ENCODE measurements at regions not wholly inside any gene's neighbourhood (a gene's known extent, or its start where the extent isn't known, plus 50 kb on each side); places are given as distances from the start of the nearest gene placed in this dataset.

DNA sequence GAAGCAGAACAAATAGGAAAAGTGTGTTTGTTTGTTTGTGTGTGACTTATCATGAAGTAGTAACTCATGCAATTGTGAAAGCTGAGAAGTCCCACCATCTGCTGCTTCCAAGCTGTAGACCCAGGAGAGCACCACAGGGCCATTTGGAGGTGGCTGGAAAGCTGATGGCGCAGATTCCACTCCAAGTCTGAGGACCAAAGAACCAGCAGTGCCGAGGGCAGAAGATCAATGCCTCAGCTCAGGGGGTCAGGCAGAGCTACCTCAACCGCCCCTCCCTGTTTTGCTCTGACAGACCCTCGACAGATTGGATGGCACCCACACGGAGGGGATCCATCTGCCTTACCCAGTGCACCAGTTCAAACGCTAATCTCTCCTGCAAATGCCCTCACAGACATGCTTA, 896.2 kb downstream of the BRD1 start:
- ChIA-PET POLR2A (no interaction called here), CTCF (no interaction called here)
- H3K9me3 ChIP-seq (ENCODE audit: control insufficient read depth, insufficient read depth, low read depth, low read length), result no peaks in the 10 kb centered on the region
- no peak overlapping the region for H3K27ac ChIP-seq (ENCODE audit: extremely low read depth, low read depth, low read length)
- H3K36me3 ChIP-seq (ENCODE audit: control insufficient read depth in 2 of 2, insufficient read depth in 1 of 2, low read length in 2 of 2), result no peaks in the 10 kb centered on the region
- H3K4me1 ChIP-seq (ENCODE audit: control insufficient read depth, insufficient read depth, low read length), result no peaks in the 10 kb centered on the region
- no peak for TF ChIP-seq ZNF302 (tag by site-specific recombination; IDR thresholded peaks at IDR 0.05; ENCODE audit: low read depth)
- TF ChIP-seq, protein P1, sequence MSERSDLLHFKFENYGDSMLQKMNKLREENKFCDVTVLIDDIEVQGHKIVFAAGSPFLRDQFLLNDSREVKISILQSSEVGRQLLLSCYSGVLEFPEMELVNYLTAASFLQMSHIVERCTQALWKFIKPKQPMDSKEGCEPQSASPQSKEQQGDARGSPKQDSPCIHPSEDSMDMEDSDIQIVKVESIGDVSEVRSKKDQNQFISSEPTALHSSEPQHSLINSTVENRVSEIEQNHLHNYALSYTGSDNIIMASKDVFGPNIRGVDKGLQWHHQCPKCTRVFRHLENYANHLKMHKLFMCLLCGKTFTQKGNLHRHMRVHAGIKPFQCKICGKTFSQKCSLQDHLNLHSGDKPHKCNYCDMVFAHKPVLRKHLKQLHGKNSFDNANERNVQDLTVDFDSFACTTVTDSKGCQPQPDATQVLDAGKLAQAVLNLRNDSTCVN (tag by site-specific recombination; optimal IDR thresholded peaks at IDR 0.05), result no peak
- no peak for TF ChIP-seq ZNF184 (tag by site-specific recombination; IDR thresholded peaks at IDR 0.05)
- TF ChIP-seq GLI4 (tag by site-specific recombination; IDR thresholded peaks at IDR 0.05), result no peak
- TF ChIP-seq ZEB2 (tag by site-specific recombination; IDR thresholded peaks at IDR 0.05), result no peak
- no peak for TF ChIP-seq ZFP69B (tag by site-specific recombination; IDR thresholded peaks at IDR 0.05)
- TF ChIP-seq, protein P2, sequence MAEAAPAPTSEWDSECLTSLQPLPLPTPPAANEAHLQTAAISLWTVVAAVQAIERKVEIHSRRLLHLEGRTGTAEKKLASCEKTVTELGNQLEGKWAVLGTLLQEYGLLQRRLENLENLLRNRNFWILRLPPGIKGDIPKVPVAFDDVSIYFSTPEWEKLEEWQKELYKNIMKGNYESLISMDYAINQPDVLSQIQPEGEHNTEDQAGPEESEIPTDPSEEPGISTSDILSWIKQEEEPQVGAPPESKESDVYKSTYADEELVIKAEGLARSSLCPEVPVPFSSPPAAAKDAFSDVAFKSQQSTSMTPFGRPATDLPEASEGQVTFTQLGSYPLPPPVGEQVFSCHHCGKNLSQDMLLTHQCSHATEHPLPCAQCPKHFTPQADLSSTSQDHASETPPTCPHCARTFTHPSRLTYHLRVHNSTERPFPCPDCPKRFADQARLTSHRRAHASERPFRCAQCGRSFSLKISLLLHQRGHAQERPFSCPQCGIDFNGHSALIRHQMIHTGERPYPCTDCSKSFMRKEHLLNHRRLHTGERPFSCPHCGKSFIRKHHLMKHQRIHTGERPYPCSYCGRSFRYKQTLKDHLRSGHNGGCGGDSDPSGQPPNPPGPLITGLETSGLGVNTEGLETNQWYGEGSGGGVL (tag by site-specific recombination; IDR thresholded peaks at IDR 0.05), result no peak
- TF ChIP-seq ZNF132 (tag by site-specific recombination; IDR thresholded peaks at IDR 0.05; ENCODE audit: borderline replicate concordance), result no peak
- H3K4me3 ChIP-seq (ENCODE audit: low read depth, low read length), result no peak overlapping the region

DNA sequence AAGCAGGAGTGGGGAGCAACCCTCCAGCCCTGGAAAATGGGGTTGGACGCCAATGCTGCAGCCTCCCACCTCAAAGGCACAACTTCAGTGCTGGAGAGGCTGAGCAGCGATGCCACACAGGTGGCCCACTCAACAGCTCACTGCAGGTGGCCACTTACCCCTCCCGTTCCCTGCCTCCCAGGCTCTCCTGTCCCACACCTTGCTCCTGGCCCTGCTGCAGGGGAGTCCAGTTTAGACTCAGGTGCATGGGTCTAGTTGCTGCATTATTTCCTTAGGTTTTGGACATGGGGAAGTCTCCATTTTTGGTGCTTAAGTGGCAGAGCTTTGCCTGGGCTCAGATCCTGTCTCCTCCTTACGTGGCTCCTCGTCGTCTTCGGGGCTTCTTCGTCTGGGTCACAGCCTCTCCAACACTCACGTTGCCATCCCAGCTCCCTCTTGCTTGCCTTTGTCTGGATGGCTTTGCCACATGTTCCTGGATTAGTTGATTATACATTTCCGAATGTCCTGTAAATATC, 898.3 kb downstream of the BRD1 start:
- no peak overlapping the region for H3K27ac ChIP-seq (ENCODE audit: extremely low read depth, low read depth, low read length)
- H3K4me1 ChIP-seq (ENCODE audit: control insufficient read depth, insufficient read depth, low read length), result no peaks in the 10 kb centered on the region
- ChIA-PET POLR2A (no interaction called here), CTCF (interaction anchor here (1.0 kb wide), 1 partner anchor 38 kb away, joined by 4 read pairs; no protein-coding TSS in a partner anchor)
- H3K9me3 ChIP-seq (ENCODE audit: control insufficient read depth, insufficient read depth, low read depth, low read length), result no peaks in the 10 kb centered on the region
- H3K4me3 ChIP-seq (ENCODE audit: low read depth, low read length), result no peak overlapping the region
- no peaks in the 10 kb centered on the region for H3K36me3 ChIP-seq (ENCODE audit: control insufficient read depth in 2 of 2, insufficient read depth in 1 of 2, low read length in 2 of 2)
- TF ChIP-seq ZBTB8A (tag by site-specific recombination; IDR thresholded peaks at IDR 0.05) (no peak), GLIS1 (tag by site-specific recombination; IDR thresholded peaks at IDR 0.05) (0 out of 2 replicates have a peak, but pooled peaks have one; percentile 6), ZNF664 (tag by site-specific recombination; IDR thresholded peaks at IDR 0.05) (no peak)

DNA sequence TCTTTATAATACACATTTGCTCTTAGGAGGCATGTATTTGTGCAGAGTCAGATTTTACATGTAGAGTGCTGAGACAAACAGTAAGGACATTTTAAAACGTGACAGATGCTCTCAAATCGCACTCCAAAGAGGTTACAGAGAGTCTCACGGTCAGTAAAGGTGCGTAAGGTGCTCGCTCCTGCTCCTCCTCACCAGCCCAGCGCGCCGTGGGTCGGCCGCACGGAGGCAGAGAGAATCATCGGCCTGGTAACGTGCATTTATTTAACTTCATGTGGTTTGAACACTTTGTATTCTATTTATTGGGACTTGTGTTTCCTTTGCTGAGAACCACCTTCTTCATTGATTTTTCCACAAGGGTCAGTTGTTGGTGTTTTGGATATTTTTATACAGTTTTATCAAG, 900.1 kb downstream of the BRD1 start:
- TF ChIP-seq MYNN (tag by site-specific recombination; IDR thresholded peaks at IDR 0.05; ENCODE audit: borderline replicate concordance) (no peak), SP3 (tag by site-specific recombination; IDR thresholded peaks at IDR 0.05) (no peak), GLIS2 (tag by site-specific recombination; IDR thresholded peaks at IDR 0.05) (no peak), ZNF560 (tag by site-specific recombination; IDR thresholded peaks at IDR 0.05; ENCODE audit: borderline replicate concordance) (no peak), ZFP37 (tag by site-specific recombination; IDR thresholded peaks at IDR 0.05) (no peak), ZNF670 (tag by site-specific recombination; IDR thresholded peaks at IDR 0.05; ENCODE audit: low read depth) (no peak), ZNF416 (tag by site-specific recombination; IDR thresholded peaks at IDR 0.05) (no peak)
- TF ChIP-seq, protein P3, sequence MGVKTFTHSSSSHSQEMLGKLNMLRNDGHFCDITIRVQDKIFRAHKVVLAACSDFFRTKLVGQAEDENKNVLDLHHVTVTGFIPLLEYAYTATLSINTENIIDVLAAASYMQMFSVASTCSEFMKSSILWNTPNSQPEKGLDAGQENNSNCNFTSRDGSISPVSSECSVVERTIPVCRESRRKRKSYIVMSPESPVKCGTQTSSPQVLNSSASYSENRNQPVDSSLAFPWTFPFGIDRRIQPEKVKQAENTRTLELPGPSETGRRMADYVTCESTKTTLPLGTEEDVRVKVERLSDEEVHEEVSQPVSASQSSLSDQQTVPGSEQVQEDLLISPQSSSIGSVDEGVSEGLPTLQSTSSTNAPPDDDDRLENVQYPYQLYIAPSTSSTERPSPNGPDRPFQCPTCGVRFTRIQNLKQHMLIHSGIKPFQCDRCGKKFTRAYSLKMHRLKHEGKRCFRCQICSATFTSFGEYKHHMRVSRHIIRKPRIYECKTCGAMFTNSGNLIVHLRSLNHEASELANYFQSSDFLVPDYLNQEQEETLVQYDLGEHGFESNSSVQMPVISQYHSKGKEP (tag by site-specific recombination; IDR thresholded peaks at IDR 0.05), result no peak
- TF ChIP-seq, protein P4, sequence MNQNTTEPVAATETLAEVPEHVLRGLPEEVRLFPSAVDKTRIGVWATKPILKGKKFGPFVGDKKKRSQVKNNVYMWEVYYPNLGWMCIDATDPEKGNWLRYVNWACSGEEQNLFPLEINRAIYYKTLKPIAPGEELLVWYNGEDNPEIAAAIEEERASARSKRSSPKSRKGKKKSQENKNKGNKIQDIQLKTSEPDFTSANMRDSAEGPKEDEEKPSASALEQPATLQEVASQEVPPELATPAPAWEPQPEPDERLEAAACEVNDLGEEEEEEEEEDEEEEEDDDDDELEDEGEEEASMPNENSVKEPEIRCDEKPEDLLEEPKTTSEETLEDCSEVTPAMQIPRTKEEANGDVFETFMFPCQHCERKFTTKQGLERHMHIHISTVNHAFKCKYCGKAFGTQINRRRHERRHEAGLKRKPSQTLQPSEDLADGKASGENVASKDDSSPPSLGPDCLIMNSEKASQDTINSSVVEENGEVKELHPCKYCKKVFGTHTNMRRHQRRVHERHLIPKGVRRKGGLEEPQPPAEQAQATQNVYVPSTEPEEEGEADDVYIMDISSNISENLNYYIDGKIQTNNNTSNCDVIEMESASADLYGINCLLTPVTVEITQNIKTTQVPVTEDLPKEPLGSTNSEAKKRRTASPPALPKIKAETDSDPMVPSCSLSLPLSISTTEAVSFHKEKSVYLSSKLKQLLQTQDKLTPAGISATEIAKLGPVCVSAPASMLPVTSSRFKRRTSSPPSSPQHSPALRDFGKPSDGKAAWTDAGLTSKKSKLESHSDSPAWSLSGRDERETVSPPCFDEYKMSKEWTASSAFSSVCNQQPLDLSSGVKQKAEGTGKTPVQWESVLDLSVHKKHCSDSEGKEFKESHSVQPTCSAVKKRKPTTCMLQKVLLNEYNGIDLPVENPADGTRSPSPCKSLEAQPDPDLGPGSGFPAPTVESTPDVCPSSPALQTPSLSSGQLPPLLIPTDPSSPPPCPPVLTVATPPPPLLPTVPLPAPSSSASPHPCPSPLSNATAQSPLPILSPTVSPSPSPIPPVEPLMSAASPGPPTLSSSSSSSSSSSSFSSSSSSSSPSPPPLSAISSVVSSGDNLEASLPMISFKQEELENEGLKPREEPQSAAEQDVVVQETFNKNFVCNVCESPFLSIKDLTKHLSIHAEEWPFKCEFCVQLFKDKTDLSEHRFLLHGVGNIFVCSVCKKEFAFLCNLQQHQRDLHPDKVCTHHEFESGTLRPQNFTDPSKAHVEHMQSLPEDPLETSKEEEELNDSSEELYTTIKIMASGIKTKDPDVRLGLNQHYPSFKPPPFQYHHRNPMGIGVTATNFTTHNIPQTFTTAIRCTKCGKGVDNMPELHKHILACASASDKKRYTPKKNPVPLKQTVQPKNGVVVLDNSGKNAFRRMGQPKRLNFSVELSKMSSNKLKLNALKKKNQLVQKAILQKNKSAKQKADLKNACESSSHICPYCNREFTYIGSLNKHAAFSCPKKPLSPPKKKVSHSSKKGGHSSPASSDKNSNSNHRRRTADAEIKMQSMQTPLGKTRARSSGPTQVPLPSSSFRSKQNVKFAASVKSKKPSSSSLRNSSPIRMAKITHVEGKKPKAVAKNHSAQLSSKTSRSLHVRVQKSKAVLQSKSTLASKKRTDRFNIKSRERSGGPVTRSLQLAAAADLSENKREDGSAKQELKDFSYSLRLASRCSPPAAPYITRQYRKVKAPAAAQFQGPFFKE (tag by site-specific recombination; IDR thresholded peaks at IDR 0.05; ENCODE audit: borderline replicate concordance), result no peak
- Histone ChIP-seq H3K4me3 (ENCODE audit: low read depth, low read length) (no peak overlapping the region), H3K36me3 (ENCODE audit: control insufficient read depth in 2 of 2, insufficient read depth in 1 of 2, low read length in 2 of 2) (no peaks in the 10 kb centered on the region), H3K9me3 (ENCODE audit: control insufficient read depth, insufficient read depth, low read depth, low read length) (no peaks in the 10 kb centered on the region), H3K27ac (ENCODE audit: extremely low read depth, low read depth, low read length) (no peak overlapping the region), H3K4me1 (ENCODE audit: control insufficient read depth, insufficient read depth, low read length) (no peaks in the 10 kb centered on the region)
- ChIA-PET CTCF (interaction anchor here (0.6 kb wide), 1 partner anchor 798 kb away, joined by 3 read pairs; no protein-coding TSS in a partner anchor), POLR2A (no interaction called here)
